ENCODE measurements at regions not wholly inside any gene's neighbourhood (a gene's known extent, or its start where the extent isn't known, plus 50 kb on each side); places are given as distances from the start of the nearest gene placed in this dataset.
A peak's percentile ranks its signal among the peaks of the same experiment; 100 is the strongest.
"Not testable (repeated sequence)": the region's sequence is repeated elsewhere in the genome, so short reads cannot be mapped to it uniquely, and the experiment has no call there.

DNA sequence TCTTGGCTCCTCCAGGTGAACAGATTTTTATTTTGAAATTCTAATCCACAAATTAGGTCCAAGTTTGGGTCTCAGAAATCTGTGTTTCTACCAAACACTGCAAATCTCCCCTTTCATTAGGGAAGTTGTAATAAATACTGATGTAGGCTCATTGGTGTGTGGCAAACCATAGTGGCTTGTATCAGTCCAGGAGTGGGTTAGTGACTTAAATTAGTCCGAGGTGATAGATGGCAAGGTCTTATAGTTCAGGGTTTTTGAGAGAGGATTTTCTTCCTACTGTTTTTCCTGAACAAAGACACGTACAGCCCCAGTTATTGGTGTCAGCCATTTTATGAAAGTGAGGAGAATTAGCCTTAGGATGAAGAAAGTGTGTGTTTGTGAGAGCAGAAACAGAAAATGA, 74.6 kb downstream of the RPRM start:
- peak overlapping the region; percentile 4 for H3K4me3 ChIP-seq (ENCODE audit: low read depth, low read length)

DNA sequence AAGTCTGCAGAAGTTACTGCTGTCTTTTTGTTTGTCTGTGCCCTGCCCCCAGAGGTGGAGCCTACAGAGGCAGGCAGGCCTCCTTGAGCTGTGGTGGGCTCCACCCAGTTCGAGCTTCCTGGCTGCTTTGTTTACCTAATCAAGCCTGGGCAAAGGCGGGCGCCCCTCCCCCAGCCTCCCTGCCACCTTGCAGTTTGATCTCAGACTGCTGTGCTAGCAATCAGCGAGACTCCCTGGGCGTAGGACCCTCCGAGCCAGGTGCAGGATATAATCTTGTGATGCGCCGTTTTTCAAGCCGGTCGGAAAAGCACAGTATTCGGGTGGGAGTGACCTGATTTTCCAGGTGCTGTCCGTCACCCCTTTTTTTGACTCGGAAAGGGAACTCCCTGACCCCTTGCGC, 75.2 kb downstream of the RPRM start:
- H3K4me3 ChIP-seq (ENCODE audit: low read depth, low read length); H3K36me3 ChIP-seq (ENCODE audit: control insufficient read depth, insufficient read depth, low read length); DNase-seq (ENCODE audit: low read depth); H3K27me3 ChIP-seq (ENCODE audit: control insufficient read depth, insufficient read depth, low read length): not testable (repeated sequence)

More for the DNA sequence above, 74.6 kb downstream of the RPRM start:
- TF ChIP-seq, protein P1, sequence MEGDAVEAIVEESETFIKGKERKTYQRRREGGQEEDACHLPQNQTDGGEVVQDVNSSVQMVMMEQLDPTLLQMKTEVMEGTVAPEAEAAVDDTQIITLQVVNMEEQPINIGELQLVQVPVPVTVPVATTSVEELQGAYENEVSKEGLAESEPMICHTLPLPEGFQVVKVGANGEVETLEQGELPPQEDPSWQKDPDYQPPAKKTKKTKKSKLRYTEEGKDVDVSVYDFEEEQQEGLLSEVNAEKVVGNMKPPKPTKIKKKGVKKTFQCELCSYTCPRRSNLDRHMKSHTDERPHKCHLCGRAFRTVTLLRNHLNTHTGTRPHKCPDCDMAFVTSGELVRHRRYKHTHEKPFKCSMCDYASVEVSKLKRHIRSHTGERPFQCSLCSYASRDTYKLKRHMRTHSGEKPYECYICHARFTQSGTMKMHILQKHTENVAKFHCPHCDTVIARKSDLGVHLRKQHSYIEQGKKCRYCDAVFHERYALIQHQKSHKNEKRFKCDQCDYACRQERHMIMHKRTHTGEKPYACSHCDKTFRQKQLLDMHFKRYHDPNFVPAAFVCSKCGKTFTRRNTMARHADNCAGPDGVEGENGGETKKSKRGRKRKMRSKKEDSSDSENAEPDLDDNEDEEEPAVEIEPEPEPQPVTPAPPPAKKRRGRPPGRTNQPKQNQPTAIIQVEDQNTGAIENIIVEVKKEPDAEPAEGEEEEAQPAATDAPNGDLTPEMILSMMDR (IDR thresholded peaks at IDR 0.05; ENCODE audit: insufficient read depth, low read length, poor library complexity, severe bottlenecking), result no peak
- DNase-seq (ENCODE audit: low read depth), result no peak
- Histone ChIP-seq H3K36me3 (ENCODE audit: control insufficient read depth, insufficient read depth, low read length) (no peaks in the 10 kb centered on the region), H3K27me3 (ENCODE audit: control insufficient read depth, insufficient read depth, low read length) (no peaks in the 10 kb centered on the region)

GRCh38 chr2:153394686-153395085, 83.9 kb downstream of the RPRM start:
- Histone ChIP-seq H3K27me3 (ENCODE audit: control insufficient read depth, insufficient read depth, low read length) (no peaks in the 10 kb centered on the region), H3K4me3 (ENCODE audit: low read depth, low read length) (no peak overlapping the region), H3K36me3 (ENCODE audit: control insufficient read depth, insufficient read depth, low read length) (no peaks in the 10 kb centered on the region)
- no peak for DNase-seq (ENCODE audit: low read depth)
- TF ChIP-seq, protein P1 (IDR thresholded peaks at IDR 0.05; ENCODE audit: insufficient read depth, low read length, poor library complexity, severe bottlenecking), result no peak

- Histone ChIP-seq H3K4me3 (ENCODE audit: low read depth, low read length) (no peak overlapping the region), H3K36me3 (ENCODE audit: control insufficient read depth, insufficient read depth, low read length) (no peaks in the 10 kb centered on the region), H3K27me3 (ENCODE audit: control insufficient read depth, insufficient read depth, low read length) (no peaks in the 10 kb centered on the region)
- DNase-seq (ENCODE audit: low read depth), result no peak
- TF ChIP-seq, protein P1 (IDR thresholded peaks at IDR 0.05; ENCODE audit: insufficient read depth, low read length, poor library complexity, severe bottlenecking), result no peak
Measured at GRCh38 chr2:153394247-153394646, 84.3 kb downstream of the RPRM start.

DNA sequence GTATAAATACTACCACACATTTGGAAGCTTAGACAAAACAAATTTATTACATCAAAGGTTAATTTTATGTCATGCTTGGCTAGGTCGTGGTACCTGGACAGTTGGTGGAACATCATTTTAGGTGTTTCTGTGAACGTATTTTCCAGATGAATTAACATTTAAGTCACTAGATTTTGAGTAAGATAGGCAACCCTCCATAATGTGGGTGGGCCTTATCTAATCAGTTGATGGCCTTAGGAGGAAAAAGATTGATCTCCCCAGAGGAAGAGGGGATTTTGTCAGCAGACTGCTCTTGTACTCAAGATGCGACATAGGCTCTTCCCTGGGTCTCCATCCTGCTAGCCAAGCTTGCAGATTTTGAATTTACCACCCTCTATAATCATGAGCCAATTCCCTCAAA, 85.0 kb downstream of the RPRM start:
- DNase-seq (ENCODE audit: low read depth), result no peak
- H3K36me3 ChIP-seq (ENCODE audit: control insufficient read depth, insufficient read depth, low read length), result no peaks in the 10 kb centered on the region
- TF ChIP-seq, protein P1 (IDR thresholded peaks at IDR 0.05; ENCODE audit: insufficient read depth, low read length, poor library complexity, severe bottlenecking), result no peak
- no peaks in the 10 kb centered on the region for H3K27me3 ChIP-seq (ENCODE audit: control insufficient read depth, insufficient read depth, low read length)
- no peak overlapping the region for H3K4me3 ChIP-seq (ENCODE audit: low read depth, low read length)

GRCh38 chr2:153391131-153391530, 87.4 kb downstream of the RPRM start:
- no peak overlapping the region for H3K4me3 ChIP-seq (ENCODE audit: low read depth, low read length)
- DNase-seq (ENCODE audit: low read depth), result no peak
- no peaks in the 10 kb centered on the region for H3K36me3 ChIP-seq (ENCODE audit: control insufficient read depth, insufficient read depth, low read length)
- H3K27me3 ChIP-seq (ENCODE audit: control insufficient read depth, insufficient read depth, low read length), result no peaks in the 10 kb centered on the region
- TF ChIP-seq, protein P1 (IDR thresholded peaks at IDR 0.05; ENCODE audit: insufficient read depth, low read length, poor library complexity, severe bottlenecking), result no peak

All from kidney epithelial cell (primary cell).